PFSK-1 (cell line): ENCODE measurements at regions not wholly inside any gene's neighbourhood (a gene's known extent, or its start where the extent isn't known, plus 50 kb on each side); places are given as distances from the start of the nearest gene placed in this dataset.

Source experiments
- FOXP2 ChIP-seq: optimal IDR thresholded peaks from 2 replicates; pipeline ENCODE3; 2011; ENCODE audit warnings: borderline replicate concordance, control low read depth, inconsistent platforms; ENCODE audit not compliant: insufficient read depth; ENCODE audit errors: extremely low read length, extremely low read depth
- POLR2AphosphoS5 ChIP-seq: IDR thresholded peaks from 2 replicates; pipeline ENCODE4 v1.6.1; 2012; ENCODE audit warnings: low read depth, mild to moderate bottlenecking, control low read depth, low read length, moderate library complexity
- REST ChIP-seq, 2 experiments: IDR thresholded peaks; 2 replicates each; pipeline versions ENCODE4 v1.6.1 to v1.8.0; 2011 to 2012; ENCODE audit warnings: low read depth in 2 of 2, low read length in 2 of 2, control low read depth in 1 of 2, inconsistent platforms in 1 of 2, mild to moderate bottlenecking in 1 of 2, moderate library complexity in 1 of 2; ENCODE audit not compliant: insufficient read depth in 1 of 2
- SIN3A ChIP-seq: IDR thresholded peaks from 2 replicates; pipeline ENCODE4 v1.6.1; 2012; ENCODE audit warnings: mild to moderate bottlenecking, low read length, moderate library complexity, borderline replicate concordance; ENCODE audit not compliant: insufficient read depth
- TAF1 ChIP-seq: IDR thresholded peaks from 2 replicates; pipeline ENCODE4 v1.6.1; 2012; ENCODE audit warnings: low read length, control low read depth, borderline replicate concordance; ENCODE audit not compliant: insufficient read depth

- TF ChIP-seq SIN3A (no peak), FOXP2 (no peak), REST (IDR thresholded peaks at IDR 0.05; ENCODE audit: insufficient read depth in 1 of 2, low read depth in 2 of 2, low read length in 2 of 2) (no peak), TAF1 (no peak), POLR2AphosphoS5 (no peak)
Observed at GRCh38 chr6:86738078-86738477, 199.2 kb upstream of the HTR1E start.

- TF ChIP-seq REST (IDR thresholded peaks at IDR 0.05; ENCODE audit: insufficient read depth in 1 of 2, low read depth in 2 of 2, low read length in 2 of 2) = no peak
Observed at GRCh38 chr6:86730216-86730615, 207.1 kb upstream of the HTR1E start.

GRCh38 chr6:86728976-86729375 is 208.4 kb upstream of the HTR1E start:
- no peak for TF ChIP-seq FOXP2
- TF ChIP-seq REST (IDR thresholded peaks at IDR 0.05; ENCODE audit: insufficient read depth in 1 of 2, low read depth in 2 of 2, low read length in 2 of 2) = no peak
- TF ChIP-seq POLR2AphosphoS5 = no peak
- no peak for TF ChIP-seq TAF1
- TF ChIP-seq SIN3A = no peak

- TF ChIP-seq TAF1 (no peak), POLR2AphosphoS5 (no peak), REST (IDR thresholded peaks at IDR 0.05; ENCODE audit: insufficient read depth in 1 of 2, low read depth in 2 of 2, low read length in 2 of 2) (no peak), SIN3A (no peak), FOXP2 (no peak)
Observed at GRCh38 chr6:86724695-86725094, 212.6 kb upstream of the HTR1E start.

- TF ChIP-seq POLR2AphosphoS5 (no peak), FOXP2 (no peak), SIN3A (no peak), TAF1 (no peak), REST (IDR thresholded peaks at IDR 0.05; ENCODE audit: insufficient read depth in 1 of 2, low read depth in 2 of 2, low read length in 2 of 2) (no peak)
Observed at GRCh38 chr6:86723729-86724128, 213.6 kb upstream of the HTR1E start.
